GM19351 (cell line): ENCODE measurements at regions not wholly inside any gene's neighbourhood (a gene's known extent, or its start where the extent isn't known, plus 50 kb on each side); places are given as distances from the start of the nearest gene placed in this dataset.

Source experiments
- ATAC-seq: cut with Tn5 transposase; IDR thresholded peaks from one replicate; pipeline ENCODE4 v1.9.1; 2021; ENCODE audit warnings: mild to moderate bottlenecking, moderate library complexity; ENCODE audit not compliant: unreplicated experiment

DNA sequence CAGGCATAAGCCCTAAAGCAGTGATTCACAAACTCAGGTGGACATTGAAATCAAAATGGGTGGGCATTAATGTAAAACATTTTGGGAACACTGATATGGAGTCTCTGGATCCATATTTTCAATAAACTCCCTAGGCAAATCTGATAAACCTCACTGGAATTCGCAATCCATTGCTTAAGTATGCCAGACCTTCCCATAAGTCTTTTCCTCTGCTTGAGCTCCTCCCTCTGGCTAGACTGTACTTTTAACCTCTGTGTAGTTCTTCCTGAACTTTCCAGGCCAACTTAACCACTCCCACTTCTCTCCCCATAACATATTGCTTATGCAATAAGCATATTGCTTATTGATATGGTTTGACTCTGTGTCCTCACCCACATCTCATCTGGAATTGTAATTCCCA, 629.7 kb upstream of the IMPG1 start:
- no peak for ATAC-seq

DNA sequence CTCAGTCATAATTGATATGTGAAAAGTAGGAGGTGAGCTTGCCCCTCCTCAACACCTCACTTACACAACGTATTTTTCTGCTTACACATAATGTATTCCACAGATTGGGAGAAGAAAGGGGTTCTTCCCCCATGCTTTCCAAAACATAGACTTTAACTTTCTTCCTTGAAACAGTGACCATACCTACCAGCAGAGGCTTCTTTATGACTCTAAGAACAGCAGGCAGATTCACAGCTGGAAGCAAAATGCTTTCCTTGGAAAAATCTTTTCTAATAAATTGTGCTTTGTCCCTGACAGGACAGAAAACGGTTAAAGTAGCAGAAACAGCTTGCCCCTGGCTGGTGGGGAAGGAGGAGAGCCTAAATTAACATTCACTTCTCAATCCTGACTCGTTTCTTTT, 629.1 kb upstream of the IMPG1 start:
- ATAC-seq, result no peak

DNA sequence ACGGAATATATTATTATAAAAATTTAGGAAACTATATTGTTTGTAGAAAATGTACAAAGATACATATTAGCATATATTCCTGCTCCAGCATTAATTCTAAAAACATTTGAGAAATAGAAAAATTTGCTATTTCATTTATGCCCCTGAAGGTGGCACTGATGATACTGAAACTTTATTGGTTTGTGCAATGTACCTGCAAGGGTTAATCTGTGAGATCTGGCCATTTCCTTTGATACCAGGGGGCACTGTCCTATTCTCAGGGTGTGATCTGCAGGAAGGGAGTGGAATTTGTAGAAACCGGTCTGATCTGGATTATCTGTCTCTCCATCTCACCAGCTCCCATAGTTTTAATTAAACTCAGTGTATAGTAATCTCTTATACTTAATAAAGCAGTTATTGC, 625.1 kb upstream of the IMPG1 start:
- ATAC-seq, result no peak

DNA sequence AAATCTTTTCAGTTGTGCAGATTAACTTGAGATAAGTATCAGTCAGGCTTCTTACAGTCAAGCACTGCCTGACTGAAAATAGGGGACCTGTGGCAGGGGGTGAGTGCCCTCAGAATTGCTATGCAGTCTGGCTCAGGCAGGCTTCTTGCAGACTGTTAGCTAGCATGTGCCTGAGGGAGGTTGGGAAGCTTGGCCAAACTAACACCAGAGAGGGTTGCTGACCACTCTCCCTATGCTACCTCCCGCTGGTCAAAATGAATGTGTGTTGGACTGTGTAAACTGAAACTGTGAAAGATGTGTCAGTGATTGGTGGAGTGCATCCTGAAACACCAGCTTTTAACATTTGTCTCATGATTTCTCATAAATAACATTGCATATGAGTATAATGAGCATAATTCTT, 622.3 kb upstream of the IMPG1 start:
- no peak for ATAC-seq

- ATAC-seq, result no peak
Measured at GRCh38 chr6:76684875-76685274, 612.4 kb upstream of the IMPG1 start.

- ATAC-seq, result no peak
Measured at GRCh38 chr6:76683985-76684384, 611.5 kb upstream of the IMPG1 start.

GRCh38 chr6:76682842-76683241, 610.4 kb upstream of the IMPG1 start:
- peak; percentile 54 for ATAC-seq

DNA sequence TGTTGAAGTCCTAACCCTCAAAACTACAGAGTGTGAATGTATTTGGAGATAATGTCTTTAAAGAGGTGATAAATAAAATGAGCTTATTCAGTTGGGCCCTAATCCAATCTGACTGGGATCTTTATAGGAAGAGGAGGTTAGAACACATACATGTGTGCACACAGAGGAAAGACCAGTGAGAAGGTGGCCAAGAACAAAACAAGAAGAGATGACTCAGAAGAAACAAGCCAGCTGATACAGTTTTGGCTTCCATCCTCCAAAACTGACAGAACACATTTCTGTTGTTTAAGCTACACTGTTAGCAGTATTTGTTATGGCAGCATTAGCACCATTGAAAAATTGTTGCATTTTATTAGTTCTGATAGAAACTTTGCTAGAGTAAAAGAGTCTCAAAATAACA, 609.3 kb upstream of the IMPG1 start:
- ATAC-seq, result no peak

DNA sequence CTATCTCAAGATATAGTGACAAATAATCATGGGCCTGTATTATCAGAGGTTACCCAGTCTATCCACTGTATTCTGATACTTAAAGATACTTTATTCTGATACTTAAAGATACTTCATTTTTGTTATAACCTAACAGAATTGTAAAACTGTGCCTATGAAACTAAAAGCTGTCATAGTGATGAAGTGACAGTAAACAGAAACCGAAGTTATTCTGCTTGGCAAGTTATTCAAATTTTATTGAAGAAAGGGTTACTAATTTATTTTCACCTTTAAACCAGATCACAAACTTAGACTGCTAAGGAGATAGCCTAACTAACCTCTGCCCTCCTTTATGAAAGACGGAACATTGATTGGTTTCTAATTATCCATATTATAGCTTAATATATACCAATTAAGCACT, 604.6 kb upstream of the IMPG1 start:
- no peak for ATAC-seq

GRCh38 chr6:76671751-76672150, 599.3 kb upstream of the IMPG1 start:
- no peak for ATAC-seq

GRCh38 chr6:76644231-76644630, 571.8 kb upstream of the IMPG1 start:
- ATAC-seq, result no peak

DNA sequence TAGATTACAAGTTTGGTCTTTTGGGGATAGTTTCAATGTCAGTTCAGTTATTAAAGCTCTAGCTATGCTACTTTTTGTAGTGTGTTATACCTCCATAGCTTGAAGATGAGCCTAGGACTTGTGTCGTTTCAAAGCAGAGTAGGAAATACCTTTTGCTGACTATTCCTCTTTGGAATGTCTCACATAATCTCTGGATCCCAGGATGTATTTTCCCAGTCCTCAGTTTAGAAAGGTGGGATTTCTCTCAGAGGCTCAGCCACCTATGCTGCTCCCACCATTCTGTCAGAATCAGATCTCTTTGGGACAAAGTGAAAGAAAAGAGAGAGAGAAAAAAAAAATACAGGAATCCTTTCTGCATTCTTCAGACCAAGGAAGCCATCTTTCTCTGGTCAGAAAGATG, 567.5 kb upstream of the IMPG1 start:
- ATAC-seq, result no peak

- no peak for ATAC-seq
Measured at GRCh38 chr6:76634695-76635094, 562.2 kb upstream of the IMPG1 start.

DNA sequence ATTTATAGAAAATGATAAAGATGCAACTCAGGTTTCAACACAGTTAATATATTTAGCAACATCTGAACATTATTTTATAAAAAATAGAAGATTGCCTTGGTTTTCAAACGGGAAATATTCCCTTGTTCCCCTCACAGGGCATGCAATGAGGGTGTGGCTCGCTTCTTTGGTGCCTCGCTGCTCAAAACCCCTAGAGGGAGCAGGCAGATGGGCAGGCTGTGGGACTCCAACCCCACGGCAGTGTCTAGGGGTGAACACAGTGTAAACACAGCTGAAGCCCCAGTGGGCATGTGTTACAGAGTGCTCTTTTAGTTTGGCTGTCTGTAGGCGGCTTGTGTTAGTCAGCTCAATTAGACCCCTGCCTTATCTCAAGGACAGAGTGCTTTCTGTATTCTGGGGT, 560.8 kb upstream of the IMPG1 start:
- no peak for ATAC-seq

GRCh38 chr6:76631622-76632021, 559.2 kb upstream of the IMPG1 start:
- no peak for ATAC-seq

DNA sequence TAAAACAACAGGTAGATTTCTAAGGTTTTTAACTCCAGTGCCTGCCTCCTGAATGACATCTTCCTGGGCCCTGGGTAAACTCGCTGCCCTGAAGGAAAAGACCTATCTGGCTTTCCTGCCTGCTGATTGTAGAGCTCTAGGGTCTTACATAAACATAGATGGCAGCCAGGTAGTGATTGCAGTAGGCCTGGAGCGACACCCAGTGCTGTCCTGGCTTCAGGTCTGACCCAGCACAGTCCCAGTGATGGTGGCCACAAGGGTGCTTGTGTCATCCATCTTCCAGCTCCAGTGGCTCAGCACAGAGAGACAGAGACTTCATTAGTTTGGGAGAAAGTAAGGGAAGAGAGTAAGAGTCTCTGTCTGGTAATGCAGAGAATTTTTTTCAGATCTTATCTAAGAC, 542.9 kb upstream of the IMPG1 start:
- ATAC-seq, result no peak

DNA sequence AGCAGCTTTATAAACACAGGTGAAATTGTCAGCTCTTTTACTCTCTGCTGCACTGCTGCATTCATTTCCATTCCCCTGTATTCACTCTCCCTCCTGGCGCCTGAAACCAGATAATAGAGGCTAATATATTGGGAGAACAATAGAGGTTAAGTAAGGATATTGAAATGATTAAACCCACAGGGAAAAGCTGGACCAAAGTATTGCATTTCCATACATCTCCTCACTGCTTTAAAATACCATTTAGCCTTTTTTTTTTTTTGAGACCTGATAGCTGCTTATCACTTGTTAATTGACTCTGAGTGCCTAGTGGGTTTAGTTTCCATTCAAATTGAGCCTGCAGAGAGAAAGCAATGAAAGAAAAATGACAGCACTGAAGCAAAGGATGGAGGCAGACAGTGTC, 540.5 kb upstream of the IMPG1 start:
- no peak for ATAC-seq

DNA sequence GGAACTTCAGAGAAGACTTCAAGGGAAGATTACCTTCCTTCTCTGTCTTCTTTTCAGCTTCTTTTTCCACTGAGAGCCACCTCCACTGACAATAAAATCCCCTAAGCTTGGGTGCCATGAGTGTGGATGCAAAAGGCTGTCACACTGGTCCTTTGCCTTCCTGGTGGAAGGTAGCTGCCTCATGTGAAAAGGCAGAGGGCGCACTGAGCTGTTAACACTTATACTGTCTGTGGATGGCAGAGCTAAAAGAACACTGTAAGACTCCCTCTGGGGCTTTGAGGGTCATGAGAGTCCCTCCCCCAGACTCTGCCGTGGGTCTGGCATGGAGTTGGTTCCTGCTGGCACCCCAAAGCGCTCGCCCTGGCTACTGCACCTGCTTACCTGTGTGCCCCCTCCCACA, 536.7 kb upstream of the IMPG1 start:
- ATAC-seq, result no peak

DNA sequence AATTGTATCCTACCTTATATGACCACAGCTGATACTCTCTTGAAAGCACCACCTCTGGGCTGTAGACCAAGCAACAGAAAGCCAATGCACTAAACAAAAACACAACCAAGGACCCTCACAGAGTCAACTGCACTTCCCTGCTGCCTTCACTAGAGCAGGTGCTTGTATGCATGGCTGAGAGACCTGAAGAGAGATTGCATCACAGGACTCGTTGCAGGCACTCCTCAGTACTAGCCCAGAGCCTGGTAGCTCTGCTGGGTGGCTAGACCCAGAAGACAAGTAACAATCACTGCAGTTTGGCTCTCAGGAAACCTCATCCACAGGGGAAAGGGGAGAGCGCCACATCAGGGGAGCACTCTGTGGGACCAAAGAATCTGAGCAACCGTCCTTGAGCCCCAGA, 521.6 kb upstream of the IMPG1 start:
- ATAC-seq, result no peak

DNA sequence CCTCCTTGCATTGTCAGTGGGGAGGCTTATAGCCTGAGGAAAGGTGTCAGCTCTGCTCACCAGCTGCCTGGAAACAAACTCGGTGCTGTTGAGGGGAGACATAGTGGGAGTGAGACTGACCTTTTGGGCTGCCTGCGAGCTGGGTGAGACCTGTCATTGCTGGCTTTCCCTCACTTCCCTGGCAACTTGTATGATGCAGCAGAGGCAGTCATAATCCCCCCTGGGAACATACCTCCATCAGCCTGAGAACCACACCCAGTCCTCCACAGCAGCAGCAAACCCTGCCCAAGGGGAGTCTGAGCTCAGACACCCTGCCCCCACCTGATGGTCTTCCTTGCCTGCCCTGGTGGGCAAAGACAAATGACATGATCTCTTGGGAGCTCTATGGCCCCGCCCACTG, 521.2 kb upstream of the IMPG1 start:
- ATAC-seq, result no peak

DNA sequence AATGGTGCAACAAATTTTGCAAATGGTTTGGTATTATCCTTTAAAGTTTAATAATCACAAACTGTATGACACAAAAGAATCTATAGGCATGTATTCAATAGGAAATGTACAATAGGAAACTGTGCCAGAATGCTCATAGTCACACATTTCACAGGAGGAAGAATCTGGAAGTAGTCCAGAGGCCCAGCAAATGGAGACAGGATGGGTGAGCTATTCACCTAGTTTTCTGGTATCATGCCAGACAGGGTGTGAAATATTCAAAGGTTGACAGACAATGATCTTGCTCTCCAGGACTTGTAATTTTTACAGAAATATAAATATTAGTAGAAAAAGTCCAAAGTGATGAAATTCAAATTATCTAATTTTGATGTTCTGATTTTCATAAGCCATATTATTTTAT, 520.1 kb upstream of the IMPG1 start:
- ATAC-seq, result no peak

DNA sequence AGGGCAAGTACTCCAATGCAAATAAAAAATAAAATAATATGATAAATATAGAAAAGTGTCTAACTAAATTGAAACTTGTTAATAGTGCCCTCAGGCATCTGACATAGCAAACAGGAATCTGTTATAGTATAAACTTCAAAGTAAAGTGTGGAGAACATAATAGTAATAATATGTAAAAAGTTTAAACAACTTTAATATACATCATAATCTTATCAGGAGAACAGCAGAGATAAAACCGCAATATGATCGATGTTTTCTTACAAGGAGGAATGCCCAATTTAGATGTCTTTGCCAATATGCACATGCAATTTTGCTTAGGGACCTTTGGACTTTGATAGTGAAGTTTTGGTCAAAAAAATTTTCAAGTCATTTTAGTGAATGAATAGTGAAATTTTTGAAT, 514.8 kb upstream of the IMPG1 start:
- no peak for ATAC-seq

DNA sequence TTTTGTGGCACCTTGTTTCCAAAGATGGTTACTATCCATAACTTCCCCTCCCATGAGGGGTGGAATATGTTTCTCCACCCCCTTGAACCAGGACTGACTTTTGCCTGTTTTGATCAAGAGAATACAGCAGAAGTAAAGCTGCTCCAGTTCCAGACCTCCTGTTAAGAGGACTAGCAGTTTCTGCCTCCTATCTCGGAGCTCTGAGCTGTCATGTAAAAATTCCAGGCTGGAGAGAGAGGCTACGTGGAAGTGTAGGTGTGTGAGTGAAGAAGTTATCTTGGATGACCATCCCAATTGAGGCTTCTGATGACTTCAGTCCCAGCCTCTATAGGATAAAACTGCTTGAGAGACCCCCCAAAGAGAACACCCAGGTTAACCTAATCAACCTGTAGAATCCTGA, 511.7 kb upstream of the IMPG1 start:
- ATAC-seq, result no peak

DNA sequence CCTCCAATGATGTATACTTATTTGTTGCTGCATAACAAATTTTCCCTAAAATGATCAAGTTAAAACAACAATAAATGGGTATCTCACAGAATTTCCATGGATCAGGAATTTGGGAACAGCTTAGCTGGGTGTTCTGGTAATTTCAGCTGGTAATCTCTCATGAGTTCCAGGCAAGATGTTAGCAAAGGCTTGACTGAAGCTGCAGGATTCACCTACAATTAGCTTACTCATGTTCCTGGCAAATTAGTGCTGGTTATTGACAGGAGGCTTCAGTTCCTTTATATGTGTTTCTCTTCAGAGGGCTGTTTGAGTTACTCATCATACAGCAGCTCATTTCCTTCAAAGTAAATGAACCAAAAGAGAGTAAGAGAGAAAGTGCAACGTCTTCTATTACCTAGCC, 506.3 kb upstream of the IMPG1 start:
- no peak for ATAC-seq
